Lung (tissue), 11 donors: ENCODE measurements at regions not wholly inside any gene's neighbourhood (a gene's known extent, or its start where the extent isn't known, plus 50 kb on each side); places are given as distances from the start of the nearest gene placed in this dataset.

Experiments
- ATAC-seq: fragments of 200-7000 bp; cut with Tn5 transposase; one replicate; pipeline ENCODE4 v1.9.1; 2020; ENCODE audit warnings: moderate number of reproducible peaks; ENCODE audit not compliant: insufficient read depth, low FRiP score
- DNase-seq, 3 donors: peaks; one replicate each; pipeline ENCODE4 v3.0.0-alpha.2; 2013 to 2017
- H3K27ac ChIP-seq, 2 donors: one replicate each; pipeline ENCODE4 v1.5.1; 2013; ENCODE audit warnings: mild to moderate bottlenecking in 2 of 2, moderate library complexity in 2 of 2, control low read depth in 1 of 2, inconsistent platforms in 1 of 2, low read depth in 1 of 2, low read length in 1 of 2
- H3K27me3 ChIP-seq, 3 donors: one replicate each; pipeline ENCODE4 v1.5.1; 2013; ENCODE audit warnings: low read length in 2 of 3; ENCODE audit not compliant: control insufficient read depth in 3 of 3, insufficient read depth in 3 of 3
- H3K36me3 ChIP-seq, 4 donors: one replicate each; pipeline ENCODE4 v1.5.1; 2013; ENCODE audit warnings: low read length in 4 of 4, mild to moderate bottlenecking in 1 of 4, moderate library complexity in 1 of 4; ENCODE audit not compliant: control insufficient read depth in 4 of 4, insufficient read depth in 4 of 4
- H3K4me1 ChIP-seq, 5 donors: one replicate each; pipeline ENCODE4 v1.5.1; 2013; ENCODE audit warnings: low read length in 5 of 5, mild to moderate bottlenecking in 2 of 5, moderate library complexity in 1 of 5; ENCODE audit not compliant: control insufficient read depth in 5 of 5, insufficient read depth in 5 of 5
- H3K4me3 ChIP-seq: one replicate; pipeline ENCODE4 v1.5.1; 2013; ENCODE audit warnings: mild to moderate bottlenecking, control low read depth, moderate library complexity
- H3K9ac ChIP-seq, 2 donors: one replicate each; pipeline ENCODE4 v1.5.1; 2013; ENCODE audit warnings: low read length in 2 of 2, control low read depth in 1 of 2; ENCODE audit not compliant: insufficient read depth in 1 of 2
- H3K9me3 ChIP-seq, 4 donors: one replicate each; pipeline ENCODE4 v1.5.1; 2013; ENCODE audit warnings: low read length in 3 of 4, mild to moderate bottlenecking in 1 of 4, moderate library complexity in 1 of 4; ENCODE audit not compliant: control insufficient read depth in 4 of 4, insufficient read depth in 3 of 4
- CTCF ChIP-seq: IDR thresholded peaks from 2 replicates; pipeline ENCODE4 v1.5.1; 2012; ENCODE audit warnings: mild to moderate bottlenecking; ENCODE audit errors: control extremely low read depth, extremely low read depth
- WGBS, 2 donors: extraction: QIAGEN DNeasy Blood & Tissue Kit; methylation state at CpG; one replicate each; pipeline ENCODE4 v1.1.7; 2013; 5-methylcytosine and 5-hydroxymethylcytosine counted together
- donor health status: control.
- donor health status: control.
- donor health status: Bipolar disorder and iron deficiency.
- donor health status: healthy.
- donor health status: DM: yes; HTN: yes; CAD: no.

GRCh38 chr5:61730866-61731265 is 398.8 kb downstream of the ZSWIM6 start:
- no peak overlapping the region for H3K4me3 ChIP-seq
- ATAC-seq (no peak), DNase-seq (no peak)
- H3K27me3 ChIP-seq, result no peaks in the 10 kb centered on the region
- no peaks in the 10 kb centered on the region for H3K9me3 ChIP-seq
- H3K36me3 ChIP-seq, result no peaks in the 10 kb centered on the region
- 53 to 60% methylated on average over 3 of the region's 3 CpGs for WGBS, 2 donors
- no peak overlapping the region for H3K27ac ChIP-seq
- peaks cover 0 to 38% (median 0%) of the 10 kb centered on the region in 5 donors for H3K4me1 ChIP-seq
- no peak for TF ChIP-seq CTCF
- H3K9ac ChIP-seq, result no peak overlapping the region

- H3K4me3 ChIP-seq, result no peak overlapping the region
- H3K9me3 ChIP-seq, result no peaks in the 10 kb centered on the region
- H3K27me3 ChIP-seq, result no peaks in the 10 kb centered on the region
- H3K36me3 ChIP-seq, result no peaks in the 10 kb centered on the region
- H3K27ac ChIP-seq, result no peak overlapping the region
- H3K4me1 ChIP-seq, result peaks cover 0 to 44% (median 3%) of the 10 kb centered on the region in 5 donors
- ATAC-seq (no peak), DNase-seq (no peak)
- TF ChIP-seq CTCF, result no peak
- no peak overlapping the region for H3K9ac ChIP-seq
- 77 to 92% methylated on average over 6 of the region's 6 CpGs for WGBS, 2 donors
Observed at GRCh38 chr5:61731267-61731945, 399.3 kb downstream of the ZSWIM6 start.

- H3K9ac ChIP-seq, result peak overlapping the region in 1 of 2 donors; percentile 4
- DNase-seq (peak; percentile 41 to 76 (median 73)), ATAC-seq (no peak)
- TF ChIP-seq CTCF, result no peak
- H3K36me3 ChIP-seq, result no peaks in the 10 kb centered on the region
- no peaks in the 10 kb centered on the region for H3K9me3 ChIP-seq
- WGBS, 2 donors, result 61 to 85% methylated on average over 5 of the region's 5 CpGs
- H3K27ac ChIP-seq, result no peak overlapping the region
- H3K27me3 ChIP-seq, result no peaks in the 10 kb centered on the region
- no peak overlapping the region for H3K4me3 ChIP-seq
- peaks cover 0 to 49% (median 5%) of the 10 kb centered on the region in 5 donors for H3K4me1 ChIP-seq
Observed at GRCh38 chr5:61731946-61732314, 399.9 kb downstream of the ZSWIM6 start.

GRCh38 chr5:61732369-61732768 is 400.3 kb downstream of the ZSWIM6 start:
- Histone ChIP-seq H3K9me3 (no peaks in the 10 kb centered on the region), H3K36me3 (no peaks in the 10 kb centered on the region), H3K9ac (peak overlapping the region in 1 of 2 donors; percentile 4), H3K4me1 (peaks cover 0 to 51% (median 10%) of the 10 kb centered on the region in 5 donors), H3K27me3 (no peaks in the 10 kb centered on the region), H3K4me3 (no peak overlapping the region), H3K27ac (no peak overlapping the region)
- ATAC-seq (peak; percentile 21), DNase-seq (no peak)
- WGBS, 2 donors, result 58 to 59% methylated on average over 12 of the region's 12 CpGs
- TF ChIP-seq CTCF, result no peak
